22Rv1 (cell line): ENCODE measurements at regions not wholly inside any gene's neighbourhood (a gene's known extent, or its start where the extent isn't known, plus 50 kb on each side); places are given as distances from the start of the nearest gene placed in this dataset.

ENCODE experiments used
- ZFX ChIP-seq: fragments of 450-650 bp; IDR thresholded peaks from 2 replicates; pipeline ENCODE4 v1.6.1; 2017; ENCODE audit warnings: antibody characterized with exemption, borderline replicate concordance
- TF ChIP-seq, protein P1 (sequence below): fragments of 450-650 bp; IDR thresholded peaks from 2 replicates; pipeline ENCODE4 v1.5.1; 2017; ENCODE audit warnings: mild to moderate bottlenecking

DNA sequence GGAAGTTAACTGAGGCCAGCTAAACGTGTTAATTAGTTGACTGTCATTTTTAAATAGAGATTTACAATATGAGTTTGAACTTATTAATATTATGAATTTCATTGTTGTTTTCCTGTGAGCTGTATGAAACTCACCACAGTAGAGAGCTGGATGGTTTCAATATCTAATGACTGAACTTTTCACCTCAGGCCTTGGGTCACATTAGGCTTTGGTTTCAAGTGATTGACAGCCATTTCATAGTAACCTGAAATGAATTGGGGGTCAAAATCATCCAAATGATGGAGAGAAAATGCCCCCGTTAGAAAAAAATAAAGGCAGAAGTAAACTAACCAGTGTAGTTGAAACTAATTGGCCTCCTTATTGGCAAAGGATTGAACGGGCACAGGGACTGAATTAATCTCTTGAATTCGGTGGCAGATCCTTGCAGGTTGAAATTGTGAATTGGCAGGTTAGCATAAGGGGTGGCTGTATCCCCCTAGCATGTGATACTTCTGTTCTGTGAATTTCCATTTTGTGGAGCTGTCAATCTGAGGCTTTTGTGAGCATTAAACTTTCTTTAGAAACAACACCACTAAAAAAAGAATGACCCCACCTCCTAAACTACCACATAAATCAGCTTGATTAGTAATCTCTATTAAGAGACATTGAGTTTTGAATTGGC, 155.1 kb upstream of the MMS22L start:
- TF ChIP-seq, protein P1, sequence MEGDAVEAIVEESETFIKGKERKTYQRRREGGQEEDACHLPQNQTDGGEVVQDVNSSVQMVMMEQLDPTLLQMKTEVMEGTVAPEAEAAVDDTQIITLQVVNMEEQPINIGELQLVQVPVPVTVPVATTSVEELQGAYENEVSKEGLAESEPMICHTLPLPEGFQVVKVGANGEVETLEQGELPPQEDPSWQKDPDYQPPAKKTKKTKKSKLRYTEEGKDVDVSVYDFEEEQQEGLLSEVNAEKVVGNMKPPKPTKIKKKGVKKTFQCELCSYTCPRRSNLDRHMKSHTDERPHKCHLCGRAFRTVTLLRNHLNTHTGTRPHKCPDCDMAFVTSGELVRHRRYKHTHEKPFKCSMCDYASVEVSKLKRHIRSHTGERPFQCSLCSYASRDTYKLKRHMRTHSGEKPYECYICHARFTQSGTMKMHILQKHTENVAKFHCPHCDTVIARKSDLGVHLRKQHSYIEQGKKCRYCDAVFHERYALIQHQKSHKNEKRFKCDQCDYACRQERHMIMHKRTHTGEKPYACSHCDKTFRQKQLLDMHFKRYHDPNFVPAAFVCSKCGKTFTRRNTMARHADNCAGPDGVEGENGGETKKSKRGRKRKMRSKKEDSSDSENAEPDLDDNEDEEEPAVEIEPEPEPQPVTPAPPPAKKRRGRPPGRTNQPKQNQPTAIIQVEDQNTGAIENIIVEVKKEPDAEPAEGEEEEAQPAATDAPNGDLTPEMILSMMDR, result no peak
- no peak for TF ChIP-seq ZFX
